Keratinocyte (primary cell): ENCODE measurements at regions not wholly inside any gene's neighbourhood (a gene's known extent, or its start where the extent isn't known, plus 50 kb on each side); places are given as distances from the start of the nearest gene placed in this dataset.

Experiments used
- DNase-seq: peaks from one replicate; pipeline ENCODE4 v3.0.0-alpha.2; 2011; ENCODE audit warnings: low read depth, missing footprints, low spot score
- FAIRE-seq: peaks from 2 replicates; lab custom pipeline; 2011; peaks lifted over from hg19 to GRCh38; lab: Jason Lieb, UNC
- H2AFZ ChIP-seq: 2 replicates; pipeline ENCODE4 v1.6.0; 2012; ENCODE audit warnings: low read length, control low read depth, inconsistent platforms; ENCODE audit not compliant: control insufficient read depth
- H3K27ac ChIP-seq: 2 replicates; pipeline ENCODE4 v1.5.1; 2011; ENCODE audit warnings: low read length; ENCODE audit not compliant: control insufficient read depth, insufficient read depth
- H3K27me3 ChIP-seq: 3 replicates; pipeline ENCODE4 v1.6.0; 2011; ENCODE audit warnings: low read length; ENCODE audit not compliant: control insufficient read depth, insufficient read depth; ENCODE audit errors: extremely low read depth
- H3K36me3 ChIP-seq, 2 experiments: 2 replicates in 1 of 2; 3 replicates in 1 of 2; pipeline ENCODE4 v1.5.1; 2011; ENCODE audit warnings: low read length in 2 of 2, mild to moderate bottlenecking in 1 of 2; ENCODE audit not compliant: control insufficient read depth in 2 of 2, insufficient read depth in 2 of 2; ENCODE audit errors: extremely low read depth in 1 of 2
- H3K4me1 ChIP-seq: 3 replicates; pipeline ENCODE4 v1.5.1; 2011; ENCODE audit warnings: low read length; ENCODE audit not compliant: control insufficient read depth, insufficient read depth; ENCODE audit errors: extremely low read depth
- H3K4me2 ChIP-seq: 3 replicates; pipeline ENCODE4 v1.6.0; 2011; ENCODE audit warnings: low read depth, low read length; ENCODE audit not compliant: control insufficient read depth, insufficient read depth; ENCODE audit errors: extremely low read depth
- H3K4me3 ChIP-seq, 3 experiments: fragments of 200-600 bp in 1 of 3; sonication (generic) in 1 of 3; 2 replicates in 2 of 3; 3 replicates in 1 of 3; pipeline ENCODE4 v1.5.1; 2011 to 2016; ENCODE audit warnings: low read length in 3 of 3, mild to moderate bottlenecking in 3 of 3, control low read depth in 2 of 3, inconsistent platforms in 1 of 3, low read depth in 1 of 3, mixed read lengths in 1 of 3, mixed run types in 1 of 3, moderate library complexity in 1 of 3; ENCODE audit not compliant: control insufficient read depth in 2 of 3, insufficient read depth in 2 of 3; ENCODE audit errors: extremely low read depth in 1 of 3
- H3K79me2 ChIP-seq: 2 replicates; pipeline ENCODE4 v1.6.0; 2012; ENCODE audit warnings: low read length; ENCODE audit not compliant: control insufficient read depth, insufficient read depth
- H3K9ac ChIP-seq: 3 replicates; pipeline ENCODE4 v1.6.0; 2011; ENCODE audit warnings: low read length; ENCODE audit not compliant: control insufficient read depth, insufficient read depth; ENCODE audit errors: extremely low read depth
- H3K9me1 ChIP-seq: 3 replicates; pipeline ENCODE4 v1.6.0; 2011; ENCODE audit warnings: low read length; ENCODE audit not compliant: control insufficient read depth, insufficient read depth; ENCODE audit errors: extremely low read depth
- H3K9me3 ChIP-seq: 2 replicates; pipeline ENCODE4 v1.5.1; 2012; ENCODE audit warnings: low read depth, low read length; ENCODE audit not compliant: control insufficient read depth
- H4K20me1 ChIP-seq: 3 replicates; pipeline ENCODE4 v1.6.0; 2011; ENCODE audit warnings: low read length; ENCODE audit not compliant: control insufficient read depth, insufficient read depth; ENCODE audit errors: extremely low read depth
- CTCF ChIP-seq, 3 experiments: IDR thresholded peaks in 1 of 3; conservative IDR thresholded peaks in 1 of 3; optimal IDR thresholded peaks in 1 of 3; 2 replicates in 2 of 3; 3 replicates in 1 of 3; pipeline versions ENCODE3 to v1.5.1; 2011; ENCODE audit warnings: low read length in 3 of 3, mild to moderate bottlenecking in 3 of 3, moderate library complexity in 2 of 3, control low read depth in 1 of 3, inconsistent platforms in 1 of 3; ENCODE audit not compliant: insufficient read depth in 2 of 3; ENCODE audit errors: extremely low read depth in 1 of 3
- EZH2 ChIP-seq: IDR thresholded peaks from one replicate; pipeline ENCODE4 v1.6.1; 2012; ENCODE audit warnings: inconsistent platforms, mild to moderate bottlenecking, low read length, moderate library complexity
- dilution Hi-C: fragments of 300-500 bp; cut with MboI; formaldehyde crosslinking; loops from one replicate; pipeline ENCODE4 v1.7.0; 2020; ENCODE audit warnings: low sequenced_read_pairs; ENCODE audit not compliant: extremely low pct_ligation_motif_present

- dilution Hi-C loops = no loop called here
- H3K9me3 ChIP-seq = peaks cover 2% of the 10 kb centered on the region
- no peak overlapping the region for H3K4me3 ChIP-seq
- no peak overlapping the region for H3K4me2 ChIP-seq
- H3K36me3 ChIP-seq = no peaks in the 10 kb centered on the region
- H3K27me3 ChIP-seq = peaks cover 6% of the 10 kb centered on the region
- no peak overlapping the region for H3K9ac ChIP-seq
- no peak for DNase-seq
- FAIRE-seq = no peak
- TF ChIP-seq CTCF (optimal IDR thresholded peaks at IDR 0.05 in 1 of 3, IDR thresholded peaks at IDR 0.05 in 1 of 3, conservative IDR thresholded peaks at IDR 0.05 in 1 of 3; ENCODE audit: extremely low read depth in 1 of 3, insufficient read depth in 2 of 3, low read length in 3 of 3) (no peak), EZH2 (no peak)
- H3K4me1 ChIP-seq = no peaks in the 10 kb centered on the region
- no peak overlapping the region for H3K27ac ChIP-seq
- H4K20me1 ChIP-seq = no peaks in the 10 kb centered on the region
- no peaks in the 10 kb centered on the region for H3K9me1 ChIP-seq
- no peaks in the 10 kb centered on the region for H3K79me2 ChIP-seq
- no peak overlapping the region for H2AFZ ChIP-seq
Measured at GRCh38 chr9:93893899-93894690, 61.1 kb downstream of the BARX1 start.

DNA sequence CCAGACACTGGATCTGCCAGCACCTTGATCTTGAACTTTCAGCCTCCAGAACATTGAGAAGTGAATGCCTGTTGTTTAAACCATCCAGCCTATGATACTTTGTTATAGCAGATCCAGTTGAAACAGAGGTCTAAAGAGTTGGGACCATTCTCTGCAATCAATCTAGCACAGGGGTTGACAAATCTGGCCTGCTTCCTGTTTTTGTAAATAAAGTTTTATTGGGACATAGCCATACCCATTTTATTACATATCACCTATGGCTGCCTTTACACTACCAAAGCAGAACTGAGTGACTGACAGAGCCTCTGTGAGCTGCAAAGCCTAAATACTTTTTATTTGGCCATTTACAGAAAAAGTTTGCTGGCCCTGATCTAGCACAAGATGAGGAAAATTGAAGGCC, 62.0 kb downstream of the BARX1 start:
- H3K4me3 ChIP-seq = no peak overlapping the region
- H3K9me1 ChIP-seq = no peaks in the 10 kb centered on the region
- no peak overlapping the region for H3K27ac ChIP-seq
- peaks cover 6% of the 10 kb centered on the region for H3K27me3 ChIP-seq
- no peak overlapping the region for H2AFZ ChIP-seq
- H3K4me2 ChIP-seq = no peak overlapping the region
- FAIRE-seq (no peak), DNase-seq (no peak)
- H3K9me3 ChIP-seq = peaks cover 2% of the 10 kb centered on the region
- no peaks in the 10 kb centered on the region for H3K36me3 ChIP-seq
- no peaks in the 10 kb centered on the region for H4K20me1 ChIP-seq
- H3K4me1 ChIP-seq = no peaks in the 10 kb centered on the region
- H3K79me2 ChIP-seq = no peaks in the 10 kb centered on the region
- H3K9ac ChIP-seq = no peak overlapping the region
- dilution Hi-C loops = no loop called here
- no peak for TF ChIP-seq EZH2

GRCh38 chr9:93892748-93893147, 62.4 kb downstream of the BARX1 start:
- Histone ChIP-seq H3K4me2 (no peak overlapping the region), H3K4me3 (no peak overlapping the region), H3K9ac (no peak overlapping the region), H2AFZ (no peak overlapping the region), H3K79me2 (no peaks in the 10 kb centered on the region), H3K4me1 (no peaks in the 10 kb centered on the region), H3K9me1 (no peaks in the 10 kb centered on the region), H4K20me1 (no peaks in the 10 kb centered on the region), H3K9me3 (peaks cover 2% of the 10 kb centered on the region), H3K36me3 (no peaks in the 10 kb centered on the region), H3K27ac (no peak overlapping the region), H3K27me3 (peaks cover 6% of the 10 kb centered on the region)
- no peak for TF ChIP-seq CTCF (optimal IDR thresholded peaks at IDR 0.05 in 1 of 3, IDR thresholded peaks at IDR 0.05 in 1 of 3, conservative IDR thresholded peaks at IDR 0.05 in 1 of 3; ENCODE audit: extremely low read depth in 1 of 3, insufficient read depth in 2 of 3, low read length in 3 of 3)
- no peak for TF ChIP-seq EZH2
- dilution Hi-C loops = no loop called here
- FAIRE-seq = no peak
- no peak for DNase-seq
